ENCODE measurements at regions not wholly inside any gene's neighbourhood (a gene's known extent, or its start where the extent isn't known, plus 50 kb on each side); places are given as distances from the start of the nearest gene placed in this dataset.

GRCh38 chr2:7456762-7457161, 539.5 kb downstream of the RNF144A start:
- no peaks in the 10 kb centered on the region for H3K9me3 ChIP-seq (ENCODE audit: control insufficient read depth in 1 of 2, insufficient read depth in 1 of 2, low read depth in 1 of 2, low read length in 2 of 2)
- H3K79me2 ChIP-seq (ENCODE audit: insufficient read depth, low read length): no peaks in the 10 kb centered on the region
- H2AFZ ChIP-seq (ENCODE audit: low read depth, low read length, poor library complexity, severe bottlenecking): no peak overlapping the region
- H3K4me1 ChIP-seq (ENCODE audit: control insufficient read depth in 1 of 2, insufficient read depth in 2 of 2, low read length in 2 of 2): no peaks in the 10 kb centered on the region
- no TSS peak for BruUV-seq (replicated peaks)
- no peak overlapping the region for H3K4me3 ChIP-seq (replicated peaks in 1 of 2; ENCODE audit: low read depth in 1 of 2, low read length in 2 of 2)
- intact Hi-C loops (cut with micrococcal nuclease): no loop called here
- no peaks in the 10 kb centered on the region for H4K20me1 ChIP-seq (ENCODE audit: insufficient read depth)
- H3K36me3 ChIP-seq (ENCODE audit: control insufficient read depth in 1 of 2, insufficient read depth in 2 of 2, low read length in 2 of 2): no peaks in the 10 kb centered on the region
- H3K27me3 ChIP-seq (ENCODE audit: insufficient read depth, low read length): peaks cover 22% of the 10 kb centered on the region; the same call in 1 of the 2 replicates
- TF ChIP-seq ZNF274 (IDR thresholded peaks at IDR 0.05; ENCODE audit: low read depth, low read length) (no peak), EZH2 (IDR thresholded peaks at IDR 0.05) (no peak), REST (IDR thresholded peaks at IDR 0.05; ENCODE audit: low read depth) (no peak), FOSL1 (IDR thresholded peaks at IDR 0.05; ENCODE audit: low read depth) (no peak), CEBPB (IDR thresholded peaks at IDR 0.05; ENCODE audit: low read depth) (no peak), SRF (IDR thresholded peaks at IDR 0.05; ENCODE audit: low read depth) (no peak), ZFX (IDR thresholded peaks at IDR 0.05) (no peak), EZH2phosphoT487 (IDR thresholded peaks at IDR 0.05; ENCODE audit: borderline replicate concordance) (no peak), CTCF (IDR thresholded peaks at IDR 0.05 in 2 of 3, conservative IDR thresholded peaks at IDR 0.05 in 1 of 3; ENCODE audit: borderline replicate concordance in 1 of 3, insufficient read depth in 1 of 3, low read depth in 2 of 3, low read length in 2 of 3) (no peak), TCF7L2 (IDR thresholded peaks at IDR 0.05; ENCODE audit: borderline replicate concordance, extremely low read depth, insufficient read depth, insufficient read length) (no peak), POLR2A (IDR thresholded peaks at IDR 0.05; ENCODE audit: borderline replicate concordance, extremely low read depth, insufficient read depth, insufficient read length) (no peak), ZBTB33 (IDR thresholded peaks at IDR 0.05; ENCODE audit: extremely low read depth, insufficient replicate concordance, low read length) (no peak), YY1 (IDR thresholded peaks at IDR 0.05; ENCODE audit: extremely low read depth, insufficient replicate concordance, low read depth, low read length) (no peak), ATF3 (IDR thresholded peaks at IDR 0.05) (no peak)
- H3K9me2 ChIP-seq (ENCODE audit: insufficient read depth): no peaks in the 10 kb centered on the region
- no peak for ATAC-seq
- CTCF ChIA-PET: no interaction called here
- POLR2A ChIA-PET: no interaction called here
- H3K27ac ChIP-seq (ENCODE audit: low read depth, low read length): no peak overlapping the region
- H3K9ac ChIP-seq (ENCODE audit: low read length): no peak overlapping the region
- DNase-seq (ENCODE audit: low read depth, low spot score): no peak
- no peak overlapping the region for H3K4me2 ChIP-seq (ENCODE audit: low read length)
- RAD21 ChIA-PET (ENCODE audit: low non-redundant PET in 1 of 2, low total read pairs in 2 of 2, uncharacterized antibody in 2 of 2, unreplicated experiment in 2 of 2): no interaction called here
